HTR-8/SVneo (cell line): ENCODE measurements at regions not wholly inside any gene's neighbourhood (a gene's known extent, or its start where the extent isn't known, plus 50 kb on each side); places are given as distances from the start of the nearest gene placed in this dataset.

Source experiments
- DNase-seq: peaks from one replicate; pipeline ENCODE4 v3.0.0; 2011; ENCODE audit warnings: low spot score, mixed read lengths; ENCODE audit not compliant: insufficient read length
- FAIRE-seq: peaks from 2 replicates; lab custom pipeline; 2011; peaks lifted over from hg19 to GRCh38; lab: Jason Lieb, UNC

DNA sequence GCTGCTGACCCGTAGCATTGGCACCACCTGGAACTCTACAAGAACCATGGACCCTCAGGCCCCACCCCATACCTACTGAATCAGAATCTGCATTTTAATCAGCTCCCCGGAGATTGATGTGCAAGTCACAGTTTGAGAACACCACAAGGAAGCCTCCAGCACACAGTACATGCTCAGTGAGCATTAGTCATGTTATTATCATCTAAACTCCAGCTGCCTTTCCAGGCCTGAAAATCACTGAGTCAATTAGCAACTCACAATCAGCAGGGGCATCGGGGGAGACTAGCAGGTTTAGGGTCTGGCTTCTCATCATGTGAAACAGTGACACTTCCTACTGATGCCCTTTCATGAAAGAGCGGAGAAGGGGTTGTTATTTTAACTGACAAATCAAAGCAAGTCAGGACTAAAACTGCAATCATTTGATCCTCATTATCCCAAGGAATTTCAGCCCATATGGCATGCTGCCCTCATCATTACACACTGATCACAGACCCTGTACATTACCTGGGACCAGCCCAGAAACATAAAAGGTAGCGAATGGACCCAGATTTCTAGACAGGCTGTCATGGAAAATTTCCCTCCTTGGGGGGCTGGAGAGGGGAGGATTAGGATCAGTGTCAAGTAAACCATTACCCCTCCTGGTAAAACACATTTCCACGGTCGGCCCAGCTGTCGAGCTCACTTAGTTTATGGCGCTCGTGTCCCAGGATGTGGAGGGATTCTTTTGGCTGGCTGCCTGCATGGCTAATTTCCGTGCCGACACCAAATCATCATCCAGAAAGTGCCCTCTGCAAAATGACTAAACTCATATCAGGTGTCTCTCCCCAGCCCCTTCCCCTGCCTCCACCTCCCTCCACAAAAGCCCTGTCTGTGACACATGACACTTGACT is 122.8 kb downstream of the PRLHR start:
- no peak for DNase-seq
- FAIRE-seq, result no peak

DNA sequence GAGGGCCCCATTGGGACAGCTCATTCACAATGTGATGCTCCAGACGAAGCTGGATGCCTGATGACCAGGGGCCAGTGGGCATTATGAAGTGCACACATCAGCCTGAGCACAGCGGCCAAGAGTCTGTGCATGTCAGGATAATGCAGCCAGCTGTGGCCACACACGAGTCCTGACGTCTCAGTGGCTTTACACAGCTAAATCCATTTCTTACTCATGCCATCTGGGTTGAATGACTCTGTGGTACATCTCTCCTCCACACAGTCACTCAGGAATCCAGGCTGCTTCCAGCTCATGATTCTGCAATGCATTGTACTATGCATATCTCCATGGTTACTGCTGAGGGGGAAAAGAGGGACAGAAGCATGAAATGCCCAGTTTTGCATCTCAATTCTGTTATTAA is 123.6 kb downstream of the PRLHR start:
- FAIRE-seq, result no peak
- DNase-seq, result no peak

DNA sequence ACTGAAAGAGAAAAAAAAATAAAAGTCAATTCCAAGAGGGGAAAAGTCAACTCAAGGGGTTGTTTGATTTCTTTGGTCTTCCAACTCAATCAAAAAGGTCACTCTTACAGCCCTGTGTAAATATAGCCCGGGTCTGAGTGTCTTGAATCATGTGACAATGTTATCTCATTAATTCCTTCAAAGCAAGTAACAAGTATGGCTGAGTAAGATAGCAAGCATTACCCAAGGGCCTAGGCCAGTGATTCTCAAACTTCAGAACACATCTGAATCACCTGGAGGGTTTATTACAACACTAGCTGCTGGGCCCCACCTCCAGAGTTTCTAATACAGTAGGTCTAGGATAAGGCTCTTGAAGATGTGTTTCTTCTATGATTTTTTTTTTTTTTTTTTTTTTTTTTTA is 125.0 kb downstream of the PRLHR start:
- FAIRE-seq (no peak), DNase-seq (no peak)

DNA sequence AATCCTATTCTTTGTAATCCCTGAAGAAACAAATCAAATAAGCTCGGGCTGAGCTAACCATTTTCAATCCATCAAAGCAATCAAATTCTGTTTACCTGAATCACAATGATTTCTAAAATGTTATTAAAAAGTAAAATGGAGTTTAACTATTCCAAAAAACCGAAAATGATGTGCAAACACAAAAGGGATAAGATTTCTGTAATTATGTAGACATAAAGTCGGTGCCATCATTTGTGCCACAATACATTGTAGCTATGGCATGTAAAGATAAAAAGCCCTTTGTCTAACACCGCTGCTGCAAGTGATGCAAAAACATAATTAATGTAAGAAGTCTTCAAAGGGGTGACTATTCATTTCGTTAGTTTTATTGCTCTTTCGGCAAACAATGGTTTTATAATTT is 125.1 kb upstream of the FAM204A start:
- no peak for FAIRE-seq
- DNase-seq, result no peak

DNA sequence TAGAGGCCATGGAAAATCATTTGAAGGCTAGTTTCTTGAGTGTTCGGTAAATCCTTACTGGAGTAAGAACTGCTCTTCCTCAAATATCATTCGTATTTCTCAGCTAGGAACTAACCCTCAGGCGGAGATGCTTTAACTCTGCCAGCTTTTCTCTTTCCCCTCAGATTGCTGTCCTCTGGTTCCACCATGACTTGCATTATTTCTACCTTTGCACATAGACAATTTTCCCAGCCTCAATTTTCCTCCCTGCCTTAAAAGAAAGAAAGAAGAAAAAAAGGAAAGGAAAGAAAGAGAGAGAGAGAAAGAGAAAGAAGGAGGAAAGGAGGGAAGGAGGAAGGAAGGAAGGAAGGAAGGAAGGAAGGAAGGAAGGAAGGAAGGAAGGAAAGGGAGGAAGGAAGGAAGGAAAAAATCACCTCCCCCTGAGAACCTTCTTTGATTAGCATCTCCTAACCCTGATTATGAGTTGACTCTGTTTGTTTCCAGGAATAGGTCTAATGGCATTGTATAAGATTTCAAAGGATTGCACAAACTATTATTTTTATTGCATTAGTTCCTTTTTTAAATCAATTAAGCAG is 123.3 kb upstream of the FAM204A start:
- no peak for DNase-seq
- no peak for FAIRE-seq

DNA sequence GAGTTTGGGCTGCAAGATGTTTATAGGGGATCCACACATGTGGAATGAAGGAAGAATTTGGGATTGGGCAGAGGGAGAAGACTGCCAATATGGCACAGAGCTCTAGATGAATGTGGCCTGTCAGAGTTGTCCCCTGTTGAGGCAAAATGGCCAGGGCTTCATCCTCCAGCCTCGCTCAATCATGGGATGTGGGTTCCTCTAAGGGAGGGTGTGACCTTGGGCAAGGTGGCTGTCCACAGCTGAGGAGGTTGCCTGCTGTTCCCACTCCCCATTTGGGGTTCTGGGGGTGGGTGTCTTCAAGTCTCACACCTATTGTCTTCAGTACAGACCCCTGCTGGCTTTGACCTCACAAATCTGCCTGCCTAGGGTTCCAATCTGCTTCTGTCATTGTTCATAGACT is 121.6 kb upstream of the FAM204A start:
- no peak for FAIRE-seq

DNA sequence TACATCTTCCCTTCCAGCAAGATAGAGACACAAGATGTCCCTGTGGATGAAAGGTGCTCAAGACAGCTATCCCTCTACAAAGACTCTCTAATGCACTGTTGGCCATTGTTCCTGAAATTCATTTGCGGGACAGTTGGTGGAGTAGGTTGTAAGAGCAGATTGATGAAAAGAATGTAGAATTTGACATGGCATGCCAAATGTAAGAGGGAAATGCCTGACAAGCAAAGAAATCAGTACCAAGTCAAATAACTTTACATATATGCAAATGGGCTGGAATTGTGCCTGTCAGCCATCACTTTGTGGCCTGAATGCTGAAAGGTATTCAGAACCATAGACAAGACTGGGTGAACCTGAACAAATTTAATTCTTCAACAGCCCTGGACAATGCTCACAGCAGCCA is 120.3 kb upstream of the FAM204A start:
- DNase-seq (no peak), FAIRE-seq (no peak)

More for the DNA sequence above, 121.6 kb upstream of the FAM204A start:
- DNase-seq, result no peak

DNA sequence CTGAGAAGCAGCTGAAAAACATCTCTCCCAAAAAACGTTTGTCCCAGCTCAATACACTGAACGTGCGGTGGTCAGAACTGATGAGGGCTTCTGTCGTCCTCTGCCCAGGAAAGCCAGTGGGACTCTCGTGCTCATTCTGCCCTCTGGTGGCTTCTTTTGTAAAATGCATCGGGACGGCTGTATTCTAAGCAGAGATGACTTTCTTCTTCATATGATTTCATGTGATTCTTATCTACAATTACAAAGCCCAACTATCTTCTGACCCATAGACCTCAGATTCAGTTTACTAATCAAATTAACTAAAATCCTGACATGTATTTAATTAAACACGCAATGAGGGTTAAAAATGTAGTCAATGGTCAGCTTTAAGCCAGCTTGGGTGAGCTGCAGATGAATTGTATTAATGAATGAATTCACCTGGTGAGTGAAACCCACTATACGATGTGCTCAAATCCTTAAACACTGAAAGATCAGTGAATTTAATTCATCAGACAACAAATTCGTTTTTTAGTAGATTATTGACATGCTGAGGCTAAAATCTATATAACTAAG is 117.6 kb upstream of the FAM204A start:
- peak; percentile 42 for DNase-seq
- FAIRE-seq, result no peak

DNA sequence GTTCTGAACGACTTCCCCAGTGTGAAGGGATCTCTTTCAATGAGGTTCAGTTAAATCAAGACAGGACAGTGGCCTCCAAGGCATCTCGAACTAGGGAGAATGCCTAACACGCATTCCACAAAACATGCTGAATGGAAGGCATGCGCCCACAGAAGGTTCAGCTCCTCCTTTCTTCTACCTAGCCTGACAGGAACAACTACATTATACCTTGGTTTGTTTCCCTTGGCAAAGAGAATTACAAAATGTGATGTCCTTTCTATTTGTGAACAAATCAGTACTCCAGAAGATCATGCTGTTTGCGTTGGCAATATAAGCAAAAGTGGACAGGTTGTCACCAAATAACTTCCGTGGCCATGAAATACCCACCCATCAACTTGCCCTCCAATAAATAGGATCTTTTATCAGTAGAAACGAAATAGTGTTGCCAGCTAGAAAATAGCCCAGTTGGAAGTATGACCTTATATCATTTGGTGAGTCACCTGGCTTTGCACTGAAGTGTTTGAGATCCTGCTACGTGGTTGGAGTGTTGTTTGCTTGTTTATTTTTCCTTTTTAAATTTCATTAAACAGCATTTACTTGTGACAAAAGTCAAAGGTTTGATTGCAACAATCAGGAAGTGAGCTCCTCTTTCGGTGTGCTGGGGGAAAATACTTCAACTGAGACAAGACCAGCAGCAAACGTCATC is 117.0 kb upstream of the FAM204A start:
- FAIRE-seq (no peak), DNase-seq (no peak)

DNA sequence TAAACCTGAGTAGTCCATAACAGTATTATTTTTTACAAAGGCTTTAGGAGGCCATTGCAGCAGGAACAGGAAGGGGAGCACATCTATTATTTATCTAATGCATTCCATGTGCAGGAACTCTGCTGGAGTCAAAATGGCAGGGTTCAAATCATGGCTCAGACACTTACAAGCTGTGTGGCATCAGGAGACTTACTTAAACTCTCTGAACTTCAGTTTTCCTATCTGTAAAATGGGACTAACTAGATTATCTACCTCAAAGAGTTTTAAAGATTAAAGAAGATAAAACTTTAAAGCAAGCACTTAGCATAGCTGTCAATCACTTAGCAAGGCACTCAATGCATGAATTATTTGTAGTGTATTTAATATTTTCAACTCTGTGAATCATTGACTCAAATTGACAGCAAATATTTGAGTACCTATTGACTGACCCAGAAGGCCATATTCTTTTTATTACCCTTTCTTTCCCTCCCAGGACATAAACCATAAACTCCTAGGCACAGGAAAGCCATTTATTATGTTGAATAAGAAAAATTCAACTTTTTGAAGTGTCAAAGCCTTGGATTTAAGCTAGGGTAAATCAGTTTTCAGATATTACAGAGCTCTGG is 115.8 kb upstream of the FAM204A start:
- DNase-seq (no peak), FAIRE-seq (no peak)

DNA sequence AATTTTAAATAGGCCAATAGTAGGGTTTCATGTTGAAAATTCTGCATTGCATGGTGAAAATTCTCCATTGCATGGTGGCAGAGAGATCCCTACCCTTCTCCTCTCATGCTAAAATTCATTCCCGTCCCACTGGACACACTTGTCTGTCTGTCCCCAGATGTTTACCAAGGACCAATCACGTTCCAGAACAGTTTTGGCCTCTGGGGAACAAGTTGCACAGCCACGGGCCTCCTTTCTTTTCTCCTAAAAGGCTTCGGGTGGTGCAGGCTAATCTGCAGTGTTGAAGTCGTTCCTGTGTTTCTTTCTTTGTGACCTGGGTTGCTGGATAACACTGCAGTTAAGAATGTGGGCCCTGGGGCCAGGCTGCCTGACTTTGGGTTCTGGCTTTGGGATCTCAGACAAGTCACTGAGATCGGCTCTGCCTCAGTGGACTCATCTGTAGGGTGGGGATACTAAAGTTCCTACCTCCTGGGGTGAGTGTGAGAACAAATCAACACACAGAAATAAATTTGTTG is 113.1 kb upstream of the FAM204A start:
- DNase-seq (no peak), FAIRE-seq (no peak)

DNA sequence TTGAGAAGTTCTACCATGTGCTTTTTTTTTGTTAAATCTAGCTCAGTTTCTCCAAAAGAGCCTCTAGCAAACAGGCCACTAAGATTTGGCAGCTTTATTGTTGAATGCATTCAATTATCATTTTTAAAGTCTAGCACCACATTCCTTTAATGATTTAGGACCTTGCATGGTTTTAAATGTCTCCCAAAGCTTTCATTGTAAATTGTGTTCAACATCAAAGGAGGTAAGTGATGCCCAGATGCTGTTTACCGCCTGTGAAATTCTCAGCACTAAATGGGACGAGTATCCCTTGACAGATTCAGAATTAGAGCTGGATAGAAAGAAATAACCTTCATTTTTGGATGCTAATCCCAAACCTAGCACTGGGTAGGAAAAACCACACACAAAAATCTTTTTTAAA is 112.1 kb upstream of the FAM204A start:
- DNase-seq, result no peak
- no peak for FAIRE-seq

DNA sequence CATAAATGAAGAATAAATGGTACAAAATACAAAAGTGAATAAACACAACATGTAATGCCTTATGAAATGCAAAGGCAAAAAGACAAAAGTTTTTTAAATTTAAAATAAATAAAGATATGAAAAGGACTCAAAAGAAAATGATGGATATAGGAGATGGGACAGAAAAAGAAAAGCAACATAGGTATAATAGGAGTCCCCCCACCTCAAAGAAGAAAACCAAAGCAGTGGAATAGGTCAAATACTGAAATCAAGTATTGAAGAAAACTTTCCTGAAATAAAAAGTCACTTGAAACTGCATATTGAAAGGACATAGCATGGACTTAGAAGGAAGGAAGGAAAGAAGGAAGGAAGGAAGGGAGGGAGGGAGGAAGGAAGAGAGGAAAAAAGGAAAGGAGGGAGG is 110.0 kb upstream of the FAM204A start:
- FAIRE-seq, result no peak

DNA sequence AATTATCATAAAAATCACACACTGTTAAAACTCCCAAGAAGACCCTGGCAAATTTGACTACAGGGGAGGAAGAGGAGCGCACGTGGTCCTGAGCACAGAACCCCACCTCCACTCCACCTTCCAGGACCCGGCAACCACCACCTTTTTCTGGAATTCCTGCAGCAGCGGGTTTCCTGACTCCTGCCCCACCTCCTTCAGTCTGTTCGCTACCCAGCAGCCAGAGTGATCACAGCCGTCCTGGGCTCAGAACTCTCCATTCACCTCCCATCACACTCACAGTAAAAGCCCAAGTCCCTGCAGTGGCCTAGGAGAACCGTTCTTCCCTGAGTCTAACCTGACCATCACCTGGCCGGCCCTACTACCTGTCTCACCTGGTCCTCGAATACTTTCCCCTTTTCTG is 107.4 kb upstream of the FAM204A start:
- no peak for FAIRE-seq

More for the DNA sequence above, 110.0 kb upstream of the FAM204A start:
- no peak for DNase-seq

DNA sequence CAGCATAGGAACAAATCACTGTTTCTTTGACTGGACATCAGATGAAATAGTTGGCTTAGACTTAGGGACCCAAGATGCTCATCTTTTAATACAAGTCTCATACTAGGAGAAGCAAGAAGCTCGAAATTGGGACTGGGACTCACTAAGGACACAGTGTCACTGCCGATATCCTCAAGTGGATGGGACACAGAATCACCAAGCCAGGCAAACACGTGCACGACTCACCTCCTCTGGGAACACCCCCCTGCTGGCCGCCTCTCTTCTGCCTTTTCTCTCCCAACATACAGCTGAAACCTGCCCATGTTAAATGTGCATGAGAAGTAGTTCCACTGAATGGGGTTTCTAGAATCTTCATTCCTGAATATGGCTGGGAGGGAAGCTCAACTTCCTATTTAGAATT is 106.6 kb upstream of the FAM204A start:
- no peak for FAIRE-seq
- DNase-seq, result no peak

More for the DNA sequence above, 107.4 kb upstream of the FAM204A start:
- DNase-seq, result no peak

DNA sequence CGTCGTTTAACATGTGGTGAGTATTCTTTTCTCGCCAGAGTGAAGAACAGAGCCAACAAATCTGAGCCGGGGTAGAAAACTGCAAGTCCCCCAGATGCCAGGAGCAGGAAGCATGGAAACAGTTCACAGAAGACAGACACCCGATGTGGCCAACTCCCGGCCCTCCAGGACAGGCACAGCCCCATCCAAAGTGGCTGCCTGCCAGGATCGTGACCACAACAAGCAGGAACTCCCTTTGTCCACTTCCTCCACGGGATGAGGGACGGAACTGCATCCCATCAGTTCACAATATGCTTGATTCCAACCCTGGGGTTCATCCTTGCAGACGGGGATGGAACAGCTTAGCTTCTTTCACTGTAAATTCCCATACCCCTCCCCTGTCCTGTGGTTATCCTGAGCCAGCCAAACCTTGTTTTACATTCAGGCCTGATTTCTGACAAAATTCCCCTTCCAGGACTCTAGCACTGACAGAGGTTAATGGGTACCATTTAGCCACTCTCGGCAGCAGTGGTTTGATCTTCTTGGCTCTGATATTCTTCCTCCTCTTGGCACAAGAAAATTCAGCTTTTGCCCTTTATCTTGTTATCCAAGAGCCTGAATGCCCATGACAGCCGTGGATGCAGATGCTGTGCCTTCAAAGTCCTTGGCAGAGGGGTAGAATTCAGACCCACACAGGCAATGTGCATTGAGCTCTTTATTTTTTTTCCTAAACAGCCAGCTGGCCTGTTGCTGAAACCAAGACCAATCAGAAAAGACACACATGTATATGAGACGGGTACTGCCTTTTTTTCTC is 105.5 kb upstream of the FAM204A start:
- no peak for DNase-seq

DNA sequence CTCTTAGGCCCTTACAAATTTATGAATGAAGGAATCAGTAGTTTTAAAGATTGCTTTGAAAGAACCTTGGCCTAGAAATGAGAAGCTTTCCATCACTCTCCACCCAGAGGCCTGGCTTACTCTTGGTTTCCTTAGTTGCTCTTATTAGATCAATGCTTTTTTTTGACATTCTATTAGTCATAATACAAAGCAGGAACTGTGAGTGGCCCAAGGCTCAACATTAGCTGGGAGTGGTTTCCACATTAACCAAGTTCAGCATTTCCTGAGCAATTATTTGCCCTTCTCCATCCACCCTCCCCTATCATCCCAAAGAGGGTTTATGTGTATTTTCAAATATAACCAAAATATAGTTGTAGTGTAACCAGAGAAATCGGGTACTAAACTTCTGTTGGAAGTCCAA is 103.4 kb upstream of the FAM204A start:
- FAIRE-seq (no peak), DNase-seq (no peak)

More for the DNA sequence above, 105.5 kb upstream of the FAM204A start:
- FAIRE-seq, result no peak

DNA sequence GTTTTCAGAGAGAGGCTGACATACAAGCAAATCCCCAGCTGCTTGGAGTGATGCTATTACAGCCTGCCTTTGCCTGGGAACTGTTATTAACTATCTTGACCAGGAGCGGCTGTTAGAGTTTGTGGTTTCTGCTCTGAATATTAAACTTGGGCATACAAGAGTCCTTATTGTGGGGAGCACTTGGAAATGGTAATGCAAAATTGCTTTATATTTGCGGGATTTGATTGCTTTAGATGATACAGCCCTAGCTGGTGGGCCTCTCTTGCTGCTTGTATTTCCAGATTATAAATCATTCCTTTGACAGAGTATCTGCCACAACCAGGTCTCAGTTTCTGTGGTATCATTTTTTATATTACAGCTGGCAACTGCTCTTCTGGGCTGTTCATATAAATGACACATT is 101.9 kb upstream of the FAM204A start:
- DNase-seq, result no peak
- FAIRE-seq, result no peak

DNA sequence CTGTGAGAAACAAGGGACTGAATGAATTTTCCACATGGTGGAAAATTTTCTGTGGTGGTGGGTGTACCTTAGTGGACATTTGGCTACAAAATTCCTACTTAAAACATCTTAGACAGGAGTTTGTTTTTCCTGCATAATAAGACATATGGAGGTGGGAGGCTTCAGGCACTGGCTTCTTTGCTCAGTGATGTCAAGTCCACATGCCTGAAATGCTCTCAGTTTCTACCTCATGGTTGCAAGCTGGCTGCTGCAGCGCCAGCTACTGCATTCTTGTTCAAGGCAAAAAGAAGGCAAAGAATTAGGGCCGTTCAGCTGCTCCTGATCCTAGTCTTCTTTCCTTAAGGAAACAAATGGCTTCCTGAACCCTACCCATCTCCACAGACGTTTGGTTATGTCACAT is 99.9 kb upstream of the FAM204A start:
- FAIRE-seq (no peak), DNase-seq (no peak)

DNA sequence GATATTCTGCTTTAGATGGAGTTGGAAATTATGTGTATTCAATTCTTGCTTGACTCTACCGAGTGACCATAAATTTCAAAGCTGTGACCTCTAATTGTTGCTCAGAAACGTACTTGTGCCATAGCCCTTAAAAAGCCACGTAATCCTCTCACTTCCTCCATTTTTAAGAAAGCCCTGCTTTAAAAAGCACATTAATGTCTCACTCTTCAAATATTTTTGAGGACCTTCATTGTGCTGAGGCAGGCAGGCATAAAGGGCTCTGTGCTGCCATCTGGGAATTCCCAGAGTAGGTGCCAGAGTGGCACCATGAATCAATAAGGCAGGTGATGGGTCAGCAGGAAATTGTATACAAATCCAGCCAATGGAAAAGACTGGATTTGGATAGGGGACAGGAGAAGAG is 97.7 kb upstream of the FAM204A start:
- DNase-seq (no peak), FAIRE-seq (no peak)
